ENCODE measurements at regions not wholly inside any gene's neighbourhood (a gene's known extent, or its start where the extent isn't known, plus 50 kb on each side); places are given as distances from the start of the nearest gene placed in this dataset.

DNA sequence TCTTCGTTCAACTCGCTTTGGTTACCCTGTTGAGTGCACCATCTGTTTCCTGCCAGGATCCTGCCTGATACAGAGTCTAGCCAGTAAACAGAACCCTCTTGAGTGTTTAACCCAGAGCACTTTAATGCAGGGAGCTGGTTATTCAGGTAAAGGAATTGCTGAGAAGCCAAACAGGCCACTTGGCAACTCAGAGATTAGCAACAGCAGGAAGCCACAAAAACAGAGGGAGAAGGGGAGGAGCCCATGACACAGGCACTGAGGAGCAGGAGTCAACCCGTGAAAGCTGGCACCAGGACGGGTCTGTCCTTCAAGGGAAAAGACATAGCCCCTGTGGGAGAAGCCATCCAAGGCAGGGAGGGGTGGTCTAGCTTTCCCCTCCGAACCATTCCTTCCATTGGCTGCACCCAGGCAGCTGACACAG is 641.4 kb downstream of the ZNF674 start:
- TF ChIP-seq, protein P1, sequence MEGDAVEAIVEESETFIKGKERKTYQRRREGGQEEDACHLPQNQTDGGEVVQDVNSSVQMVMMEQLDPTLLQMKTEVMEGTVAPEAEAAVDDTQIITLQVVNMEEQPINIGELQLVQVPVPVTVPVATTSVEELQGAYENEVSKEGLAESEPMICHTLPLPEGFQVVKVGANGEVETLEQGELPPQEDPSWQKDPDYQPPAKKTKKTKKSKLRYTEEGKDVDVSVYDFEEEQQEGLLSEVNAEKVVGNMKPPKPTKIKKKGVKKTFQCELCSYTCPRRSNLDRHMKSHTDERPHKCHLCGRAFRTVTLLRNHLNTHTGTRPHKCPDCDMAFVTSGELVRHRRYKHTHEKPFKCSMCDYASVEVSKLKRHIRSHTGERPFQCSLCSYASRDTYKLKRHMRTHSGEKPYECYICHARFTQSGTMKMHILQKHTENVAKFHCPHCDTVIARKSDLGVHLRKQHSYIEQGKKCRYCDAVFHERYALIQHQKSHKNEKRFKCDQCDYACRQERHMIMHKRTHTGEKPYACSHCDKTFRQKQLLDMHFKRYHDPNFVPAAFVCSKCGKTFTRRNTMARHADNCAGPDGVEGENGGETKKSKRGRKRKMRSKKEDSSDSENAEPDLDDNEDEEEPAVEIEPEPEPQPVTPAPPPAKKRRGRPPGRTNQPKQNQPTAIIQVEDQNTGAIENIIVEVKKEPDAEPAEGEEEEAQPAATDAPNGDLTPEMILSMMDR (CRISPR knock-in tag; IDR thresholded peaks at IDR 0.05), result no peak
- TF ChIP-seq ZNF484 (CRISPR knock-in tag; IDR thresholded peaks at IDR 0.05; ENCODE audit: borderline replicate concordance, low read depth), result no peak
- TF ChIP-seq, protein P2, sequence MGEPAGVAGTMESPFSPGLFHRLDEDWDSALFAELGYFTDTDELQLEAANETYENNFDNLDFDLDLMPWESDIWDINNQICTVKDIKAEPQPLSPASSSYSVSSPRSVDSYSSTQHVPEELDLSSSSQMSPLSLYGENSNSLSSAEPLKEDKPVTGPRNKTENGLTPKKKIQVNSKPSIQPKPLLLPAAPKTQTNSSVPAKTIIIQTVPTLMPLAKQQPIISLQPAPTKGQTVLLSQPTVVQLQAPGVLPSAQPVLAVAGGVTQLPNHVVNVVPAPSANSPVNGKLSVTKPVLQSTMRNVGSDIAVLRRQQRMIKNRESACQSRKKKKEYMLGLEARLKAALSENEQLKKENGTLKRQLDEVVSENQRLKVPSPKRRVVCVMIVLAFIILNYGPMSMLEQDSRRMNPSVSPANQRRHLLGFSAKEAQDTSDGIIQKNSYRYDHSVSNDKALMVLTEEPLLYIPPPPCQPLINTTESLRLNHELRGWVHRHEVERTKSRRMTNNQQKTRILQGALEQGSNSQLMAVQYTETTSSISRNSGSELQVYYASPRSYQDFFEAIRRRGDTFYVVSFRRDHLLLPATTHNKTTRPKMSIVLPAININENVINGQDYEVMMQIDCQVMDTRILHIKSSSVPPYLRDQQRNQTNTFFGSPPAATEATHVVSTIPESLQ (CRISPR knock-in tag; conservative IDR thresholded peaks at IDR 0.05), result no peak
- no peak for TF ChIP-seq ELF4 (CRISPR knock-in tag; IDR thresholded peaks at IDR 0.05; ENCODE audit: borderline replicate concordance)
- TF ChIP-seq ASH2L (IDR thresholded peaks at IDR 0.05; ENCODE audit: insufficient read length, low read depth, low read length), result no peak
- TF ChIP-seq, protein P3, sequence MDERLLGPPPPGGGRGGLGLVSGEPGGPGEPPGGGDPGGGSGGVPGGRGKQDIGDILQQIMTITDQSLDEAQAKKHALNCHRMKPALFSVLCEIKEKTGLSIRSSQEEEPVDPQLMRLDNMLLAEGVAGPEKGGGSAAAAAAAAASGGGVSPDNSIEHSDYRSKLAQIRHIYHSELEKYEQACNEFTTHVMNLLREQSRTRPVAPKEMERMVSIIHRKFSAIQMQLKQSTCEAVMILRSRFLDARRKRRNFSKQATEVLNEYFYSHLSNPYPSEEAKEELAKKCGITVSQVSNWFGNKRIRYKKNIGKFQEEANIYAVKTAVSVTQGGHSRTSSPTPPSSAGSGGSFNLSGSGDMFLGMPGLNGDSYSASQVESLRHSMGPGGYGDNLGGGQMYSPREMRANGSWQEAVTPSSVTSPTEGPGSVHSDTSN (CRISPR knock-in tag; IDR thresholded peaks at IDR 0.05), result no peak
- TF ChIP-seq NCOA1 (CRISPR knock-in tag; IDR thresholded peaks at IDR 0.05), result no peak
- TF ChIP-seq POLR2AphosphoS2 (IDR thresholded peaks at IDR 0.05; ENCODE audit: low read depth, low read length), result no peak
